ENCODE measurements at regions not wholly inside any gene's neighbourhood (a gene's known extent, or its start where the extent isn't known, plus 50 kb on each side); places are given as distances from the start of the nearest gene placed in this dataset.
"Not testable (repeated sequence)": the region's sequence is repeated elsewhere in the genome, so short reads cannot be mapped to it uniquely, and the experiment has no call there.

GRCh38 chr5:152638996-152639552 lies 234.0 kb upstream of the NMUR2 start:
- Mint-ChIP-seq H3K4me1 (no peaks in the 10 kb centered on the region), H3K36me3 (ENCODE audit: insufficient read depth) (peaks cover 2% of the 10 kb centered on the region), H3K27me3 (no peaks in the 10 kb centered on the region), H3K27ac (ENCODE audit: low read depth) (no peak overlapping the region), H3K4me3 (no peak overlapping the region), H3K9me3 (peaks cover 6% of the 10 kb centered on the region)
- no peak for DNase-seq (ENCODE audit: low spot score in 2 of 2)
- no peak for ATAC-seq (replicated peaks; ENCODE audit: extremely low read depth, poor library complexity, severe bottlenecking)

- H3K36me3 Mint-ChIP-seq (ENCODE audit: insufficient read depth): peaks cover 2% of the 10 kb centered on the region
- H3K9me3 Mint-ChIP-seq: peaks cover 6% of the 10 kb centered on the region
- no peaks in the 10 kb centered on the region for H3K27me3 Mint-ChIP-seq
- no peaks in the 10 kb centered on the region for H3K4me1 Mint-ChIP-seq
- ATAC-seq (replicated peaks; ENCODE audit: extremely low read depth, poor library complexity, severe bottlenecking): no peak
- H3K27ac Mint-ChIP-seq (ENCODE audit: low read depth): no peak overlapping the region
- no peak overlapping the region for H3K4me3 Mint-ChIP-seq
- no peak for DNase-seq (ENCODE audit: low spot score in 2 of 2)
These were observed 237.1 kb upstream of the NMUR2 start for GRCh38 chr5:152641970-152642805.

GRCh38 chr5:152642880-152643279 lies 237.8 kb upstream of the NMUR2 start:
- Mint-ChIP-seq H3K4me1 (no peaks in the 10 kb centered on the region), H3K9me3 (peaks cover 2% of the 10 kb centered on the region), H3K4me3 (no peak overlapping the region), H3K27ac (ENCODE audit: low read depth) (no peak overlapping the region), H3K27me3 (no peaks in the 10 kb centered on the region), H3K36me3 (ENCODE audit: insufficient read depth) (peaks cover 2% of the 10 kb centered on the region)
- ATAC-seq (replicated peaks; ENCODE audit: extremely low read depth, poor library complexity, severe bottlenecking): no peak
- DNase-seq (ENCODE audit: low spot score in 2 of 2): no peak

GRCh38 chr5:152644029-152644728 lies 239.1 kb upstream of the NMUR2 start:
- peaks cover 5% of the 10 kb centered on the region for H3K9me3 Mint-ChIP-seq
- DNase-seq (ENCODE audit: low spot score in 2 of 2) (no peak), ATAC-seq (replicated peaks; ENCODE audit: extremely low read depth, poor library complexity, severe bottlenecking) (no peak)
- H3K4me3 Mint-ChIP-seq: no peak overlapping the region
- peaks cover 2% of the 10 kb centered on the region for H3K36me3 Mint-ChIP-seq (ENCODE audit: insufficient read depth)
- no peaks in the 10 kb centered on the region for H3K4me1 Mint-ChIP-seq
- H3K27me3 Mint-ChIP-seq: no peaks in the 10 kb centered on the region
- H3K27ac Mint-ChIP-seq (ENCODE audit: low read depth): no peak overlapping the region

- Mint-ChIP-seq H3K27me3 (no peaks in the 10 kb centered on the region), H3K9me3 (peaks cover 5% of the 10 kb centered on the region)
These were observed 244.5 kb upstream of the NMUR2 start for GRCh38 chr5:152649609-152650008.

GRCh38 chr5:152650413-152650812 lies 245.3 kb upstream of the NMUR2 start:
- ATAC-seq (replicated peaks; ENCODE audit: extremely low read depth, poor library complexity, severe bottlenecking): no peak
- Mint-ChIP-seq H3K27ac (ENCODE audit: low read depth) (no peak overlapping the region), H3K36me3 (ENCODE audit: insufficient read depth) (no peaks in the 10 kb centered on the region), H3K27me3 (no peaks in the 10 kb centered on the region), H3K4me3 (no peak overlapping the region), H3K4me1 (no peaks in the 10 kb centered on the region), H3K9me3 (peaks cover 5% of the 10 kb centered on the region)
- DNase-seq (ENCODE audit: low spot score in 2 of 2): no peak

More at GRCh38 chr5:152649609-152650008, 244.5 kb upstream of the NMUR2 start:
- DNase-seq (ENCODE audit: low spot score in 2 of 2): no peak
- H3K4me1 Mint-ChIP-seq: no peaks in the 10 kb centered on the region
- no peak overlapping the region for H3K4me3 Mint-ChIP-seq
- no peak for ATAC-seq (replicated peaks; ENCODE audit: extremely low read depth, poor library complexity, severe bottlenecking)
- no peak overlapping the region for H3K27ac Mint-ChIP-seq (ENCODE audit: low read depth)
- no peaks in the 10 kb centered on the region for H3K36me3 Mint-ChIP-seq (ENCODE audit: insufficient read depth)

- H3K27me3 Mint-ChIP-seq; DNase-seq (ENCODE audit: low spot score in 2 of 2); H3K4me1 Mint-ChIP-seq; H3K4me3 Mint-ChIP-seq; H3K9me3 Mint-ChIP-seq; H3K27ac Mint-ChIP-seq (ENCODE audit: low read depth); ATAC-seq (replicated peaks; ENCODE audit: extremely low read depth, poor library complexity, severe bottlenecking); H3K36me3 Mint-ChIP-seq (ENCODE audit: insufficient read depth): not testable (repeated sequence)
These were observed 254.4 kb upstream of the NMUR2 start for GRCh38 chr5:152659470-152659869.

- no peak overlapping the region for H3K27ac Mint-ChIP-seq (ENCODE audit: low read depth)
- H3K9me3 Mint-ChIP-seq: no peaks in the 10 kb centered on the region
- H3K36me3 Mint-ChIP-seq (ENCODE audit: insufficient read depth): no peaks in the 10 kb centered on the region
- no peak overlapping the region for H3K4me3 Mint-ChIP-seq
- H3K4me1 Mint-ChIP-seq: no peaks in the 10 kb centered on the region
- H3K27me3 Mint-ChIP-seq: no peaks in the 10 kb centered on the region
- DNase-seq (ENCODE audit: low spot score in 2 of 2) (no peak), ATAC-seq (replicated peaks; ENCODE audit: extremely low read depth, poor library complexity, severe bottlenecking) (no peak)
These were observed 268.5 kb upstream of the NMUR2 start for GRCh38 chr5:152673601-152674000.

- Mint-ChIP-seq H3K27me3 (no peaks in the 10 kb centered on the region), H3K4me1 (no peaks in the 10 kb centered on the region), H3K27ac (ENCODE audit: low read depth) (no peak overlapping the region), H3K9me3 (no peaks in the 10 kb centered on the region), H3K4me3 (no peak overlapping the region), H3K36me3 (ENCODE audit: insufficient read depth) (no peaks in the 10 kb centered on the region)
- ATAC-seq (replicated peaks; ENCODE audit: extremely low read depth, poor library complexity, severe bottlenecking): no peak
- DNase-seq (ENCODE audit: low spot score in 2 of 2): no peak
These were observed 269.3 kb upstream of the NMUR2 start for GRCh38 chr5:152674403-152674802.

- Mint-ChIP-seq H3K27ac (ENCODE audit: low read depth) (no peak overlapping the region), H3K4me1 (no peaks in the 10 kb centered on the region), H3K36me3 (ENCODE audit: insufficient read depth) (no peaks in the 10 kb centered on the region), H3K9me3 (no peaks in the 10 kb centered on the region), H3K27me3 (no peaks in the 10 kb centered on the region), H3K4me3 (no peak overlapping the region)
- ATAC-seq (replicated peaks; ENCODE audit: extremely low read depth, poor library complexity, severe bottlenecking) (no peak), DNase-seq (ENCODE audit: low spot score in 2 of 2) (no peak)
These were observed 271.1 kb upstream of the NMUR2 start for GRCh38 chr5:152676196-152676595.

GRCh38 chr5:152683205-152683604 lies 278.1 kb upstream of the NMUR2 start:
- H3K27me3 Mint-ChIP-seq: no peaks in the 10 kb centered on the region
- ATAC-seq (replicated peaks; ENCODE audit: extremely low read depth, poor library complexity, severe bottlenecking) (no peak), DNase-seq (ENCODE audit: low spot score in 2 of 2) (no peak)
- no peak overlapping the region for H3K27ac Mint-ChIP-seq (ENCODE audit: low read depth)
- no peak overlapping the region for H3K4me3 Mint-ChIP-seq
- no peaks in the 10 kb centered on the region for H3K4me1 Mint-ChIP-seq
- H3K36me3 Mint-ChIP-seq (ENCODE audit: insufficient read depth): no peaks in the 10 kb centered on the region
- H3K9me3 Mint-ChIP-seq: peaks cover 15% of the 10 kb centered on the region

GRCh38 chr5:152686931-152687330 lies 281.9 kb upstream of the NMUR2 start:
- DNase-seq (ENCODE audit: low spot score in 2 of 2) (no peak), ATAC-seq (replicated peaks; ENCODE audit: extremely low read depth, poor library complexity, severe bottlenecking) (no peak)
- H3K27ac Mint-ChIP-seq (ENCODE audit: low read depth): no peak overlapping the region
- H3K4me3 Mint-ChIP-seq: no peak overlapping the region
- H3K36me3 Mint-ChIP-seq (ENCODE audit: insufficient read depth): no peaks in the 10 kb centered on the region
- H3K9me3 Mint-ChIP-seq: peaks cover 15% of the 10 kb centered on the region
- no peaks in the 10 kb centered on the region for H3K4me1 Mint-ChIP-seq
- H3K27me3 Mint-ChIP-seq: no peaks in the 10 kb centered on the region
